HT-29 (cell line): ENCODE measurements at regions not wholly inside any gene's neighbourhood (a gene's known extent, or its start where the extent isn't known, plus 50 kb on each side); places are given as distances from the start of the nearest gene placed in this dataset.
"Not testable (repeated sequence)": the region's sequence is repeated elsewhere in the genome, so short reads cannot be mapped to it uniquely, and the experiment has no call there.

Experiments used
- DNase-seq: peaks from one replicate; pipeline ENCODE4 v3.0.0-alpha.2; 2015; ENCODE audit warnings: low spot score

DNA sequence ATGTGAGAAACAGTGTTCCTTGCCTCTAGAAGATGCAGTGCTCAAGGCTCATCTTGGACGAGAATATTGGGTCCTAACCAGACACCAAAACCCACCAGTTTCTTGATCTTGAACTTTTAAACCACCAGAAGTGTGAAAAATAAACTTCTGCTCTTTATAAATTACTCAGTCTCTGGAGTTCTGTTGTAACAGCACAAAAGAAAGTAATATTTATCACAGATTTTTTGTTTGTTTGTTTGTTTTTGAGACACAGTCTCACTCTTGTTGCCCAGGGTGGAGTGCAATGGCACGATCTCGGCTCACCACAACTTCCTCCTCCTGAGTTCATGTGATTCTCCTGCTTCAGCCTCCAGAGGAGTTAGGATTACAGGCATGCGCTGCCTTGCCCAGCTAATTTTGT lies 371.1 kb upstream of the NDST4 start:
- DNase-seq, result no peak

DNA sequence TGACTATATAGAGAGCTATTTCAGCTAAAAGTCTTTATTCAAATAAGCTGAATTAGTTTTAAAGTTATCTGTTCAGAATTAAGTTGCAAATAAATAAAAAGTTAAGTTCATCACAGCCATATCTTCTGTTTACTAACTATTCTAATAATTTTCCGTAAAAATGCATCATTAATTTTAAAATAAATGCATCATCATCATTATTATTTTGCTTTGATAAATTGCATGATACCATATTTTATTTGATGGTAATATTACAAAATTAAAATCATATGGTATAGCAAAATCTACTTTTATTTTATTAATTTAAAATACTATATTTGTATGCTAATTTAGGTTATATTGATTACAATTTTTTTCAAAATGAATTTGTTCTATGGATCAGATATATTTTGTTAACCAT lies 357.3 kb upstream of the NDST4 start:
- no peak for DNase-seq

GRCh38 chr4:115459301-115459700 lies 345.9 kb upstream of the NDST4 start:
- not testable (repeated sequence) for DNase-seq

DNA sequence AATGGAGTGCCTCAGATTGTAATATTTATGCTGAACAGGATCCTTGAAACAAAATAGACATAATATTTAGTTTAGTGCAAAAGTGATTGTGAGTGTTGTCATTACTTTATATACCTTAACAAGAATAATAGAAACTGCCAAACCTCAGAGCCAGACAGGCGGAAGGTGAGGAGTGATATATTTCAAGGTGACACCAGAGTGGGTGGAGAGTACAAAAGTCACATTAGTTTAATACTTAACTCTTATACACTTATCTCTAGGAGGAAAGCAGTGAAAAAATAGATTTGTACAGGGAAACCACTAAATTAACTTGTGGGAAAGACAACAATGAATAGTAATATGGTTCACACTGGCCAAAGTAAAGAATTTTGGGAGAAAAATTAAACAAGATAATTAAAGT lies 342.8 kb upstream of the NDST4 start:
- no peak for DNase-seq

DNA sequence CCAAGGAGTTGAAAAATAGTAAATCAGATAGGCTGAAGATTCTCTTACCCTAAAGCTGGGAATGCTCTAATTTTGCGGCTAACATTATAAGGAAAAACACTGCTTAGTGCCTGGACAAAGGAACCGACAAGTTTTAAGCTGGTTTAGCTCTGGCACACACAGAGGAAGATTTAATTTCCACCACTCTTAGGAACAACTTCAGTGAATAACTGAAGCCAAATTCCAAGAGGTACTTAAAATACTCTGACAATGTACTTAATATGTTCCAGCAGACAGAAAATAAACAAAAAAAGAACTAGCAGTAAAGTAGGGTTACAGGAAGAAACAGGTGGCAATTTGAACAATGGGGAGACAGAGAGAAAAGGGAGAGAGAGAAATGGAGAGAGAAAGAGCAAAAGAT lies 340.8 kb upstream of the NDST4 start:
- DNase-seq, result no peak

DNA sequence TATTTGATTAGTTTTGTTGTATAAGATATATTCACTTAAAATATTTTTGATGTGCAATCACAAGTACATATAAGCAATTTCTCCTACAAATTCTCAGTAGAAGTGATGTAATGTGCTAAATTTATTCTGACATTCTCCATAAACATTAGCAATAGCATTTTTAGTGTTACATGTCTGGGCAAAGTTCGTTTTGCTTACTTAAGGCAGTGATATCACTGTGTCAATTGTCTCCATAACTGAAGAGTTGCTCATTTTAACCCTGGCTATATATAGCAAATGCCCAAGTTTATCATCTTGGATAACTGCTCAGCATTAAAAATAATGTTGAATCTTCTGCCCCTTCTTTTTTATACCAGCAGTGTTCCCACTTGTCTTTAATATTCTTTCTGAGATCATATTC lies 340.0 kb upstream of the NDST4 start:
- no peak for DNase-seq

GRCh38 chr4:115452229-115452628 lies 338.8 kb upstream of the NDST4 start:
- not testable (repeated sequence) for DNase-seq

DNA sequence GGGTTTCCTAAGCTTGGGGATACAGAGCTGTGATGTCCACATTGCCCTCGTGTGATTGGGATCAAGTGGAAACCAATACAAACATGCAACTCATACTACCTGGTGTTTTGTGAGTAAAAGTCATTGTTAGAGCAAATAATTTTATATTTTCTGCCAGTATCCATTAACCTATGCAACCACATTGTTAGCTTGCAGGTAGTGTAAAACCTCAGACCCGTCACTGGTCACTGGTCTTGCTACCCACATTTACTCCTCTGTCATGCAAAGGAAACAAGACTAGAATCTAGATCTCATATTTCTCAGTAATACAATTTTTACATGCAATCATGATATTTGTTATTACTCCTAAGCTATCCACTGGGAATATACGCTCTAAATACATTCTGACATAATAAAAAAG lies 324.3 kb upstream of the NDST4 start:
- DNase-seq, result no peak

DNA sequence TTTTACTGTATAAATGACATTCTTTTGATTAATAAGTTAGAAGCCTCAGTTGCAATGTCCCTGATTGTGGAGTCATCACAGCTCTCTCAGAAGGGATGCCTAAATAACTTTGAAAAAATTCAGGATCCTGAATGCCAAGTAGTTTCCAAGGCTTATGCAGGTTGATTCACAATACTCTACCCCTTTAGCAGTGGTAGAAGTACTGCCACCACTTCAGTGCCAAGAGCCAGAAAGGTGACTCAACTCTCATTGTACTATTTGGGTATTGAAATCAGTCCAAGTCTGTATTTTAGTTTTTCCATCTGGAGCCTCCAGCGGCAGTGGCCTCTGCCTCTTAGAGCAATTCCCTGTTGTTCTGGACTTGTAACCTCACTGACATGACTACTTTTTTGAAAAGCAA lies 320.1 kb upstream of the NDST4 start:
- no peak for DNase-seq

DNA sequence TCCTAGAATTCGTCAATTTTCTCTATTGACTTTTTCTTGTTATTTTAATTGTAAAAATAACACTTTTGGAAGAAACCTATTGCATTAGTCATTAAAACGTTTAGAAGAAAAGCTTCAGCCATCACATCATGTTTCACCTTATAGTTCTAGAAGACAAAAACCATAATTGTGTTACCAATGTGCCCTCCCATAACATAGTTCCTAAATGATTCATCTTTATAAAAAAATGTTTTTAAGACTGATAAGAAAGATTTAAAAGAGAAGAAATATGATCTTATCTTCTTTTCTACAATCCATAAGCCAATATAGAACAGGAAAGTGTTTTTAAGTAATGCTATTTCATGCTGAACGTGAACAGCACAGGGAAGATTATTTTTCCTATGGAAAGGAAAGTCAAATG lies 316.6 kb upstream of the NDST4 start:
- DNase-seq, result no peak

- DNase-seq, result no peak
These were observed 315.0 kb upstream of the NDST4 start for GRCh38 chr4:115428455-115428854.

DNA sequence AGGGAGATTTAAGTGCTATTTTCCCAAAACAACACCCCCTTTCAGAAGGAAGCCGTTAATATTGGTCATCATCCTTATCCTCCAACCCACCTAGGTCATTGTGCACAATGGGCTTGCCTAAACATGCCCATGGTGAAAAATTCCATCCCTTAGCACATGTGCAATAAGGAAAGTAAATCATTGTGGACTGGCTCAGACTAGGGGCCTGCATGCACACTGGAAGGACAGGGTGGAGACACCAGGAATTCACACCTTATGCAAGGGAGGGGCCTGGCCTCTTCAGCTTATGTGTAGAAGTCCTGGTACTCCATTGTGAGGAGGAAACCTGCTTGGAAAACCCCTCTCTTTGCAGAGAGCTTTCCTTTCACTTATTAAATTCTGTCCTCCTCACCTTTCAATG lies 311.4 kb upstream of the NDST4 start:
- DNase-seq, result no peak

DNA sequence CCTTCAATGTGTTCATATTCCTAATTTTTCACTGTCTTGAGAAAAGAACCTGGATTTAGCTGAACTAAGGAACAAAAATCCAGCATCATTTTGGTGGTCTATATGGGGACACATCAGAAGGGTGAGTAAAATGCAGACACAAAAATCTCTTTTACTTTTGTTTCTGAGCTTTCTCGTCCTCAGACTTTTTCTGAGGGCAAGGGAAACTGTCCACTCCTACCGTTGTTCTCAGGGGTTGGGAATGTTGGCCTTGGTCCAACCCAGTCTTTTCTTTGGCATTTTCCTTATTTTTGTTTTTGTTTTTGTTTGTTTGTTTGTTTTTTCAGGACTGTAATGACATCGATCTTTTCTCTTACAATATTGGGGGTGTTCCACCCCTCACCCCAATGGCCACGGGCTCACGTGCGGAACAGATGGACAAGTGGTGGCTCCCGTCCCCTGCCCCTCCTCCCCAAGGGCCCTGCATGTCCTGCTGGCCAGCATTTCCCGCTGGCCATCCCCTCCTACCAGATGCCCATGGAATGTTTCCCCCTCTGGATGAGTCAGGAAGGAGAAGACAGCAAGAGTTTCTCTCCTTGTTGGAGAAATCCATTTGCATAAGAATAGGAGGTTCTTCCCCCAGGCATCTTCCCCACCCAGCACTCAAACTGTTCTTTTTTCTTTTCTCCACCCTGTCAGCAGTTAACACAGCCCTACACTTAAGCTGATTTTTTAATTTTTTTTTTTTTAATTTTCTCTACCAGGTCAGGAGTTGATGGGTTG lies 305.4 kb upstream of the NDST4 start:
- DNase-seq, result no peak

DNA sequence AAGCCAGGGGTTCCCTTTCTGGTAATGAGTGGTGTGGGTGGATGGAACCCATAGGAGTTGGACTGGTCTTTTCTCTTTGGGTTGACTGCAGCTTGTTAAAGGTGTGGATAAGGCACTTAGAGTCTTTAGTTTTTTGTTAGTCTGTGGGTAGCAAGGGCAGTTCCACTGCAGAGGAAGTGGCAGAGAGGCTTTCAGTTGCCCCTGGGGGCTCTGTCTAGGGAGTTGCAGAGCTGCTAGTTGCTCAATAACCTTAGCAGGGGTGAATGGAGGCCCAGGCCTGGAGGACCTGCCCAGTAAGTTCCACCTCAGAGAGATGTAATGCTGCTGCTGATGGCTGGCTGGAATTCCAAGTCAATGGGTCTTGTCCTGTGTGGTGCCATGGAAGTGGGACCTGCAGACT lies 282.6 kb upstream of the NDST4 start:
- DNase-seq, result no peak

DNA sequence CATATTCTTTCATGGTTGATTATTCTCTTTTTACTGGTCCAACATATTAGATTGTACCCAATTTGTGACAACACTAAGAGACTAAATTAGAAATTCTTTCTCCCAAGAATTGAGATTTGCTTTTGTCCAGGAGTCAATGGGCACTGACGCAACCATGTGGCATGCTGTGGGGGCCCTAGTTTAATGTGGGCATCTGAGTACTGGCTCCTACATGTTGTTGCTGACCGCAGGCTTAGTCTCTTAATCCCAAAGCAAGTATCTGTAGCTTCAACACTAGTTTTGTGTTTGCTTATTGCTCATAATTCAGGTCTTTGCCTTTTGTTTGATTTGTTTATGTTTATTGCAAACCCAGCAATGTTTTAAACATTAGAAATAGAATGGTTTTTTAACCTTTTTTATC lies 263.4 kb upstream of the NDST4 start:
- no peak for DNase-seq

DNA sequence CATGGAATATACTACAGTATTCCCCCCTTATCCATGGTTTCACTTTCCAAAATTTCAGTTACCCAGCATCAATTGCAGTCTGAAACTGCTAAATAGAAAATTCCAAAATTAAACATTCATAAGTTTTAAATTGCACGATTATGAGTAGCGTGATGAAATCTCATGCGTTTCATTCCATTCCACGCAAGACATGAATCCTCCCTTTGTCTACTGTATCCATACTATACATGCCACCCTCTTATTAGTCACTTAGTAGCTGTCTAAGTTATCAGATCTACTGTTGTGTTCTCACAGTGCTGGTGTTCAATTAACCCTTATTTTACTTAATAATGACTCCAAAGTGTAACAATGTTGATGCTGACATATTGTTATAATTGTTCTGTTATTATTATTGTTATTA lies 261.2 kb upstream of the NDST4 start:
- no peak for DNase-seq

DNA sequence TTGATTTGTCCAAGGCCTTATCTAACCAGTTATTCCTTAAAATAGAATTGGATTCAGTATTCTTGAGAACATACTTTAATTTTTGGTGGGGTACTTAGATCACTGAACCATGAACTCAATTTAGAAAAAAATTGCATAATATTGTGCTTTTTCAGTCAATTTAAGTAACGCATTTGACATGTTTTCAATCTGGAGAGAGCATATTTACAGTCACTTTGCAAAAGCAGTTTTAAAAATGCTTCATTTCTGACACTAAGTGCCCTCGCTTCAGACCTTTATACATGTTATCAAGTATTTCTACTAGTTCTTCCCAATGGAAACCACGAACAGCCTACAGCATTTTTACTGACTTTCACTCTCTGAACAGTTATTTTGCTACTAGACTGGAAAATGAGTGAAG lies 257.1 kb upstream of the NDST4 start:
- DNase-seq, result no peak

DNA sequence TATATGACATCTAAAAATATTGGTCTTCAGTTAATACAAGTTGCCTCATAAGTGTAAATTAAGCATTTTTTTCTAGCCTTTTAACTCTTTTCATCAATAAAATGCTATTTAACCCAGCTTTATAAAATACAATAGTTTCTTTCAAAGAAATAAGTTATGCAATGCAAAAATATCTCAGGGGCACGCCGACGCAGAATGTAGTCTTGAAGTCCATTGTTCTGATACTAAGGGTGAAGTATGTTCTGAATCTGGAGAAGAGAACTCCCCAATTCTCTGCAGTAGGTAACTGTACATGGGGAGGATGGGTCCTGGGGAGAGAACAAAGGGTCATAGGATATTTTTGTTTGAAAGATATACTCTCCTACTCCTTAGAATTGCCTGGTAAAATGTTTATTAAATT lies 256.6 kb upstream of the NDST4 start:
- no peak for DNase-seq

- DNase-seq, result no peak
These were observed 253.0 kb upstream of the NDST4 start for GRCh38 chr4:115366390-115366789.

GRCh38 chr4:115365185-115365584 lies 251.8 kb upstream of the NDST4 start:
- no peak for DNase-seq

DNA sequence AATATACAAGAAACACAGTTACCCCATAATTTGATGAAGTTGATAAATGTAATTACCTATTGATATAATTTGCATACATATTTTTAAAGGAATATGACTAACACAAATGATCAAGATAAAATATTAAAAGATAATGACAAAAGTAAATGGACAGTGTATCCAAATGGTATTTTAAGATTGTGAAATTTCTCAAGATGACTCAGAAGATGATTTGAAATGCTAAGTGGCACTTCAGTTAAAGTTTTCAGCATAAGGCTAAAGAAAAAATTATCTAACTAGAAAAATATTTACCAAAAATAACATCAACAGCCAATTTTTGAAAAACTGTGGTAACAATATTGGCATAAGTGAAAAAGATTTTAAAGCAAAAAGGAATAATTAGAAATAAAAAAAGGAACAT lies 248.4 kb upstream of the NDST4 start:
- no peak for DNase-seq

DNA sequence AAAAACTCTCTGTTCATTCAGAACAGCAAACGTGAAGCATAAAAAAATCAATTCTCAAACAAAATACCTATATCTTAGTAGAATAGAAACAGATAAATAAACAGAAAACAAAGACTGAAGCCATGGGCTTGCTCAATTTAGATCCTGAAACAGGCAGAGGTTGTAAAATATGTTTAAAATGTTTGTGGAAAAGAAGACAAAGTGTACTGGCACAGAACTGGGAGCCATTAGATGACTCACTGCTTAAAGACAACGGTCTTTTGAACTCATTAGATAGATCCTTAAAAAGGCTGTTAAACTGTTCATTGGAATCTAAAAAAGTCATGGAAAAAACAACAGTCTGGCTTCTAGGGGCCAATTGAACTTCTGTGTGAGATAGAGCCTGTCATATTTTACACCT lies 247.0 kb upstream of the NDST4 start:
- no peak for DNase-seq

DNA sequence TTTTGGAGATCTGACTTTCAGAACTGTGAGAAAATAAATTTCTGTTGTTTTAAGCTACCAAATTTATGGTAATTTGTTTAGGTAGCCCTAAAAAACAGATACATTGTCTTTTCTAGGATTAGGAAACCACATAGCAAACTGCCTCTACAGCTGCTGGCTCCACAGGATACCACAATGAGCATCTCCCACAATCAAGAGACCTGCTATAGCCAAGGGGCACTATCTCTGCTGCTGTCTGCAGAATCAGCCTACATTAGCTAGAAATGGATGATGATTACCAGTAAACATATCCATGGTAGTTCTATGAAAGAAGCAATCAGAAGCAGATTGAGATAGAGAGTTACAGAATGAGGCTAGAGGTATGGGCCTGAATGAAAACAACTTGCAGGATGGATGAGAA lies 244.4 kb upstream of the NDST4 start:
- DNase-seq, result no peak

DNA sequence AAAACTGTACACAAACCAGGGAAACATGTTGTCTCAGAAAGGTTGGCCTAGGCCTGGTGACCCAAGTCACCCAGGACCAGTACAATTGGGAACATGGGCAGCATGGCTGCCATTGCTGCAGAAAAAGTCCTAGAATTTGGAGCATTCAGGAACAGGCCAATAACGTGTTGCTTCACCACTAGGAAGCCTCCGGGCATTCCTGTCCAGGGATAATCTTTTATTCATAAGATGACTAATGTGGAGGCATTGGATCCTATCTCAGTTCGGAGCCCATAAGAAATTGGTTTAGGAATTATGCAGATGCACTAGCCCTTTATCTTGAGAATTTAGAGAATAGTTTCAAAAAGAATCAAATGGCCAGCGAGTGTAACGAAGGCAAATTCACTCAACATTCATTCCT lies 242.8 kb upstream of the NDST4 start:
- no peak for DNase-seq
